Liver (tissue), 8 donors: ENCODE measurements at regions not wholly inside any gene's neighbourhood (a gene's known extent, or its start where the extent isn't known, plus 50 kb on each side); places are given as distances from the start of the nearest gene placed in this dataset.

Source experiments
- DNase-seq: peaks from one replicate; pipeline ENCODE4 v3.0.0-alpha.2; 2017; ENCODE audit warnings: low spot score
- H3K27ac ChIP-seq, 2 donors: one replicate each; pipeline ENCODE4 v1.7.0; 2013; ENCODE audit warnings: inconsistent platforms in 2 of 2, low read length in 2 of 2, control low read depth in 1 of 2, low read depth in 1 of 2, mild to moderate bottlenecking in 1 of 2
- H3K27me3 ChIP-seq, 4 donors: one replicate each; pipeline versions ENCODE4 v1.6.1 to v1.7.0; 2013; ENCODE audit warnings: low read length in 3 of 4, inconsistent platforms in 1 of 4, mild to moderate bottlenecking in 1 of 4, moderate library complexity in 1 of 4; ENCODE audit not compliant: control insufficient read depth in 4 of 4, insufficient read depth in 4 of 4
- H3K36me3 ChIP-seq, 4 donors: one replicate each; pipeline versions ENCODE4 v1.6.1 to v1.7.0; 2013; ENCODE audit warnings: low read length in 3 of 4, mild to moderate bottlenecking in 3 of 4, low read depth in 1 of 4, moderate library complexity in 1 of 4; ENCODE audit not compliant: control insufficient read depth in 4 of 4, insufficient read depth in 3 of 4
- H3K4me1 ChIP-seq, 4 donors: one replicate each; pipeline versions ENCODE4 v1.6.1 to v1.7.0; 2013; ENCODE audit warnings: low read length in 3 of 4, mild to moderate bottlenecking in 3 of 4, moderate library complexity in 1 of 4; ENCODE audit not compliant: control insufficient read depth in 4 of 4, insufficient read depth in 4 of 4
- H3K4me3 ChIP-seq, 3 donors: one replicate each; pipeline versions ENCODE4 v1.6.1 to v1.7.0; 2013; ENCODE audit warnings: low read length in 3 of 3, control low read depth in 1 of 3, low read depth in 1 of 3, mild to moderate bottlenecking in 1 of 3
- H3K9ac ChIP-seq, 2 donors: one replicate each; pipeline ENCODE4 v1.7.0; 2013; ENCODE audit warnings: low read length in 2 of 2, mild to moderate bottlenecking in 2 of 2, moderate library complexity in 2 of 2, control low read depth in 1 of 2, low read depth in 1 of 2
- H3K9me3 ChIP-seq, 4 donors: one replicate each; pipeline versions ENCODE4 v1.6.1 to v1.7.0; 2013; ENCODE audit warnings: low read length in 3 of 4; ENCODE audit not compliant: control insufficient read depth in 4 of 4
- ATF3 ChIP-seq: IDR thresholded peaks from 2 replicates; pipeline ENCODE4 v1.6.1; 2016; ENCODE audit warnings: antibody characterized with exemption
- CTCF ChIP-seq: fragments of 150-350 bp; IDR thresholded peaks from 2 replicates; pipeline ENCODE4 v1.5.1; 2017; ENCODE audit warnings: improper control_type of control experiment, low read depth, low read length; ENCODE audit not compliant: missing input control
- EGR1 ChIP-seq, 2 donors: IDR thresholded peaks; 2 replicates each; pipeline ENCODE4 v1.6.1; 2016 to 2018; ENCODE audit warnings: antibody characterized with exemption in 2 of 2, low read depth in 2 of 2
- FOXA1 ChIP-seq: IDR thresholded peaks from 2 replicates; pipeline ENCODE4 v1.6.1; 2016; ENCODE audit warnings: antibody characterized with exemption
- FOXA2 ChIP-seq: IDR thresholded peaks from 2 replicates; pipeline ENCODE4 v1.6.1; 2016; ENCODE audit warnings: antibody characterized with exemption
- GABPA ChIP-seq, 2 donors: IDR thresholded peaks in 1 of 2; conservative IDR thresholded peaks in 1 of 2; 2 replicates each; pipeline ENCODE4 v1.6.1; 2016; ENCODE audit warnings: antibody characterized with exemption in 2 of 2, mild to moderate bottlenecking in 1 of 2, moderate library complexity in 1 of 2
- HNF4A ChIP-seq, 2 donors: conservative IDR thresholded peaks; 2 replicates each; pipeline ENCODE4 v1.6.1; 2016; ENCODE audit warnings: antibody characterized with exemption in 2 of 2, mild to moderate bottlenecking in 2 of 2
- HNF4G ChIP-seq: IDR thresholded peaks from 2 replicates; pipeline ENCODE4 v1.6.1; 2016; ENCODE audit warnings: antibody characterized with exemption
- JUND ChIP-seq, 2 donors: IDR thresholded peaks; 2 replicates each; pipeline ENCODE4 v1.6.1; 2016; ENCODE audit warnings: antibody characterized with exemption in 2 of 2
- MAX ChIP-seq: IDR thresholded peaks from 2 replicates; pipeline ENCODE4 v1.6.1; 2016; ENCODE audit warnings: antibody characterized with exemption
- RAD21 ChIP-seq, 2 donors: IDR thresholded peaks; 2 replicates each; pipeline ENCODE4 v1.6.1; 2016; ENCODE audit warnings: antibody characterized with exemption in 2 of 2, mild to moderate bottlenecking in 2 of 2
- REST ChIP-seq: IDR thresholded peaks from 2 replicates; pipeline ENCODE4 v1.6.1; 2016; ENCODE audit warnings: antibody characterized with exemption, mild to moderate bottlenecking
- RXRA ChIP-seq, 2 donors: IDR thresholded peaks; 2 replicates each; pipeline ENCODE4 v1.6.1; 2017 to 2018; ENCODE audit warnings: antibody characterized with exemption in 2 of 2, mild to moderate bottlenecking in 1 of 2
- SP1 ChIP-seq: IDR thresholded peaks from 2 replicates; pipeline ENCODE4 v1.6.1; 2018; ENCODE audit warnings: antibody characterized with exemption, mild to moderate bottlenecking
- TAF1 ChIP-seq: conservative IDR thresholded peaks from 2 replicates; pipeline ENCODE4 v1.6.1; 2016; ENCODE audit warnings: antibody characterized with exemption, mild to moderate bottlenecking
- YY1 ChIP-seq: IDR thresholded peaks from 2 replicates; pipeline ENCODE4 v1.6.1; 2016; ENCODE audit warnings: antibody characterized with exemption, mild to moderate bottlenecking
- ZBTB33 ChIP-seq: IDR thresholded peaks from 2 replicates; pipeline ENCODE4 v1.6.1; 2016; ENCODE audit warnings: antibody characterized with exemption
- WGBS: extraction: QIAGEN DNeasy Blood & Tissue Kit; methylation state at CpG from one replicate; pipeline ENCODE4 v1.1.7; 2013; 5-methylcytosine and 5-hydroxymethylcytosine counted together
- donor health status: healthy.
- donor health status: healthy.
- donor health status: healthy.
- donor health status: healthy.
- donor health status: healthy.

- no peaks in the 10 kb centered on the region for H3K9me3 ChIP-seq
- no peak overlapping the region for H3K9ac ChIP-seq
- H3K4me1 ChIP-seq: no peaks in the 10 kb centered on the region
- H3K4me3 ChIP-seq: no peak overlapping the region
- DNase-seq: no peak
- TF ChIP-seq MAX (no peak), RXRA (IDR thresholded peaks at IDR 0.05) (no peak), YY1 (no peak), ZBTB33 (no peak), HNF4G (no peak), RAD21 (IDR thresholded peaks at IDR 0.05) (no peak), TAF1 (no peak), REST (no peak), SP1 (no peak), HNF4A (conservative IDR thresholded peaks at IDR 0.05) (no peak), JUND (IDR thresholded peaks at IDR 0.05) (no peak), FOXA1 (no peak), GABPA (IDR thresholded peaks at IDR 0.05 in 1 of 2, conservative IDR thresholded peaks at IDR 0.05 in 1 of 2) (no peak), FOXA2 (no peak), ATF3 (no peak), EGR1 (IDR thresholded peaks at IDR 0.05; ENCODE audit: low read depth in 2 of 2) (no peak), CTCF (no peak)
- H3K27ac ChIP-seq: no peak overlapping the region
- H3K27me3 ChIP-seq: no peaks in the 10 kb centered on the region
- 54% methylated on average over 2 of the region's 2 CpGs for WGBS
- no peaks in the 10 kb centered on the region for H3K36me3 ChIP-seq
Measured at GRCh38 chr2:163341426-163341825, 394.4 kb downstream of the FIGN start.

GRCh38 chr2:163338270-163338669, 397.5 kb downstream of the FIGN start:
- H3K9ac ChIP-seq: no peak overlapping the region
- no peak for TF ChIP-seq YY1
- no peak for DNase-seq
- H3K9me3 ChIP-seq: no peaks in the 10 kb centered on the region
- H3K4me1 ChIP-seq: no peaks in the 10 kb centered on the region
- H3K36me3 ChIP-seq: no peaks in the 10 kb centered on the region
- H3K4me3 ChIP-seq: no peak overlapping the region
- H3K27me3 ChIP-seq: no peaks in the 10 kb centered on the region
- WGBS: 81% methylated on average over 3 of the region's 3 CpGs
- H3K27ac ChIP-seq: no peak overlapping the region
